HepG2 (cell line): ENCODE measurements at regions not wholly inside any gene's neighbourhood (a gene's known extent, or its start where the extent isn't known, plus 50 kb on each side); places are given as distances from the start of the nearest gene placed in this dataset.

Source experiments
- ATAC-seq: fragments of 200-7000 bp; cut with Tn5 transposase; 3 replicates; pipeline ENCODE4 v1.9.1; 2020; ENCODE audit warnings: mild to moderate bottlenecking, moderate library complexity
- BruUV-seq: library from RNA; stranded (reverse); fragments of 400-500 nt; replicated peaks from 2 replicates; lab custom pipeline; 2021; lab: Mats Ljungman, UMichigan
- CTCF ChIA-PET: fragments of 300-600 bp; formaldehyde crosslinking; extraction: SDS; loops from one replicate; lab custom pipeline; 2021; ENCODE audit warnings: low total read pairs, inconsistent platforms, low intra/inter-chr PET ratio; lab: Yijun Ruan, JAX
- POLR2A ChIA-PET: fragments of 350-600 bp; sonication (Branson Sonifier 250); formaldehyde crosslinking; loops from one replicate; lab custom pipeline; 2020; ENCODE audit warnings: antibody characterized with exemption, inconsistent platforms; lab: Yijun Ruan, JAX
- DNase-seq: peaks from one replicate; pipeline ENCODE4 v3.0.0-alpha.2; 2015; ENCODE audit warnings: low spot score
- FAIRE-seq: peaks from 3 replicates; lab custom pipeline; 2011; peaks lifted over from hg19 to GRCh38; lab: Jason Lieb, UNC
- H2AFZ ChIP-seq: one replicate; pipeline ENCODE4 v1.6.1; 2011; ENCODE audit warnings: low read length, inconsistent platforms
- H3K27ac ChIP-seq: fragments of 300-600 bp; 3 replicates; pipeline ENCODE4 v1.8.0; 2011; ENCODE audit warnings: mixed run types, mild to moderate bottlenecking, mixed read lengths, low read length, inconsistent platforms; ENCODE audit not compliant: insufficient read depth; ENCODE audit errors: extremely low read length
- H3K27me3 ChIP-seq, 2 experiments: fragments of 200-600 bp in 1 of 2; 2 replicates in 1 of 2; 3 replicates in 1 of 2; pipeline versions ENCODE4 v1.6.0 to v1.8.0; 2011; ENCODE audit warnings: low read length in 2 of 2, mild to moderate bottlenecking in 2 of 2, moderate library complexity in 2 of 2, inconsistent platforms in 1 of 2; ENCODE audit not compliant: insufficient read depth in 2 of 2, control insufficient read depth in 1 of 2
- H3K36me3 ChIP-seq, 2 experiments: fragments of 200-600 bp in 1 of 2; replicated peaks in 1 of 2; 2 replicates in 1 of 2; 3 replicates in 1 of 2; pipeline versions ENCODE4 v1.5.1 to v1.8.0; 2011; ENCODE audit warnings: low read length in 2 of 2, inconsistent platforms in 1 of 2; ENCODE audit not compliant: insufficient read depth in 2 of 2, control insufficient read depth in 1 of 2
- H3K4me1 ChIP-seq: 2 replicates; pipeline ENCODE4 v1.5.1; 2012; ENCODE audit warnings: low read length, inconsistent platforms; ENCODE audit not compliant: insufficient read depth
- H3K4me2 ChIP-seq: 2 replicates; pipeline ENCODE4 v1.6.0; 2011; ENCODE audit warnings: low read depth, low read length, inconsistent platforms
- H3K4me3 ChIP-seq, 3 experiments: fragments of 200-600 bp in 1 of 3; sonication (generic), shearing (Covaris generic) in 1 of 3; replicated peaks in 1 of 3; 2 replicates each; pipeline ENCODE4 v1.5.1; 2011 to 2016; ENCODE audit warnings: low read length in 3 of 3, inconsistent platforms in 2 of 3, low read depth in 2 of 3, mild to moderate bottlenecking in 2 of 3, control low read depth in 1 of 3, mixed read lengths in 1 of 3; ENCODE audit not compliant: insufficient read depth in 1 of 3
- H3K79me2 ChIP-seq: one replicate; pipeline ENCODE4 v1.6.1; 2011; ENCODE audit warnings: low read length, inconsistent platforms; ENCODE audit not compliant: insufficient read depth
- H3K9ac ChIP-seq: 2 replicates; pipeline ENCODE4 v1.6.0; 2011; ENCODE audit warnings: mild to moderate bottlenecking, low read depth, low read length, inconsistent platforms; ENCODE audit not compliant: insufficient read depth
- H3K9me3 ChIP-seq: 2 replicates; pipeline ENCODE4 v1.5.1; 2012; ENCODE audit warnings: mild to moderate bottlenecking, low read length
- H4K20me1 ChIP-seq: 2 replicates; pipeline ENCODE4 v1.6.0; 2011; ENCODE audit warnings: inconsistent platforms, mild to moderate bottlenecking, low read length, moderate library complexity; ENCODE audit not compliant: insufficient read depth
- ARID4A ChIP-seq: sonication (generic); formaldehyde crosslinking; IDR thresholded peaks from 2 replicates; pipeline ENCODE4 v1.5.0; 2020; ENCODE audit warnings: mild to moderate bottlenecking, missing genetic modification reagents, borderline replicate concordance
- CBX1 ChIP-seq: IDR thresholded peaks from one replicate; pipeline ENCODE4 v1.6.1; 2016; ENCODE audit warnings: antibody characterized with exemption, low read depth
- KLF15 ChIP-seq: sonication (generic); formaldehyde crosslinking; IDR thresholded peaks from 2 replicates; pipeline ENCODE4 v1.8.1; 2023; ENCODE audit warnings: borderline replicate concordance, mild to moderate bottlenecking, inconsistent platforms, missing genetic modification reagents, mixed read lengths
- MBNL3 ChIP-seq: fragments of 250-450 bp; sonication (Bioruptor Pico); conservative IDR thresholded peaks from 2 replicates; pipeline ENCODE4 v1.8.0; 2022; ENCODE audit warnings: mild to moderate bottlenecking, inconsistent platforms
- MTF1 ChIP-seq: sonication (generic); formaldehyde crosslinking; IDR thresholded peaks from 2 replicates; pipeline ENCODE4 v1.5.0; 2020; ENCODE audit warnings: missing genetic modification reagents
- NBN ChIP-seq: fragments of 450-650 bp; conservative IDR thresholded peaks from 2 replicates; pipeline ENCODE4 v1.6.1; 2017
- NCOR1 ChIP-seq: fragments of 200-600 bp; sonication (generic); IDR thresholded peaks from 2 replicates; pipeline ENCODE4 v1.7.0; 2017; ENCODE audit warnings: antibody characterized with exemption, low read length, borderline replicate concordance
- SAP130 ChIP-seq: IDR thresholded peaks from 2 replicates; pipeline ENCODE4 v1.6.1; 2016; ENCODE audit warnings: low read depth
- SIX1 ChIP-seq: sonication (generic); formaldehyde crosslinking; IDR thresholded peaks from 2 replicates; pipeline ENCODE4 v1.4.0; 2020; ENCODE audit warnings: missing genetic modification reagents, borderline replicate concordance
- ZNF180 ChIP-seq: sonication (generic); formaldehyde crosslinking; IDR thresholded peaks from 2 replicates; pipeline ENCODE4 v1.4.0; 2020; ENCODE audit warnings: low read depth, missing genetic modification reagents, borderline replicate concordance
- ZNF367 ChIP-seq: sonication (generic); formaldehyde crosslinking; IDR thresholded peaks from 2 replicates; pipeline ENCODE4 v1.4.0; 2020; ENCODE audit warnings: missing genetic modification reagents, borderline replicate concordance
- ZNF530 ChIP-seq: sonication (generic); formaldehyde crosslinking; IDR thresholded peaks from 2 replicates; pipeline ENCODE4 v1.5.0; 2020; ENCODE audit warnings: low read depth, mild to moderate bottlenecking, missing genetic modification reagents
- ZNF570 ChIP-seq: sonication (generic); formaldehyde crosslinking; IDR thresholded peaks from 2 replicates; pipeline ENCODE4 v1.4.0; 2020; ENCODE audit warnings: mild to moderate bottlenecking, missing genetic modification reagents, borderline replicate concordance
- ZNF652 ChIP-seq: IDR thresholded peaks from 2 replicates; pipeline ENCODE4 v1.6.1; 2016; ENCODE audit warnings: low read depth, borderline replicate concordance
- WGBS: methylation state at CpG from one replicate; pipeline ENCODE4 v1.1.6; 2017; ENCODE audit warnings: low lambda C conversion rate; 5-methylcytosine and 5-hydroxymethylcytosine counted together
- in situ Hi-C: cut with HindIII; loops from 2 replicates; pipeline ENCODE4 v1.10.0; 2017; ENCODE audit warnings: low pct_unique_long_range_greater_than_20kb; ENCODE audit not compliant: extremely low pct_ligation_motif_present
- intact Hi-C: fragments of 100-400 bp; cut with micrococcal nuclease; formaldehyde crosslinking; loops from one replicate; pipeline ENCODE4 v1.10.0; 2022; ENCODE audit not compliant: unreplicated experiment
- TF ChIP-seq, protein P1 (sequence below): sonication (generic); formaldehyde crosslinking; IDR thresholded peaks from 2 replicates; pipeline ENCODE4 v1.9.0; 2022; ENCODE audit warnings: missing genetic modification reagents, mild to moderate bottlenecking, borderline replicate concordance

- TF ChIP-seq ZNF180 (CRISPR knock-in tag) (no peak), NCOR1 (no peak), SAP130 (no peak), SIX1 (no peak), NBN (no peak), KLF15 (CRISPR knock-in tag) (no peak), ZNF652 (no peak), MBNL3 (no peak), ZNF530 (CRISPR knock-in tag) (no peak), MTF1 (no peak), ARID4A (no peak), ZNF367 (CRISPR knock-in tag) (no peak), CBX1 (no peak), ZNF570 (no peak)
- TF ChIP-seq, protein P1, sequence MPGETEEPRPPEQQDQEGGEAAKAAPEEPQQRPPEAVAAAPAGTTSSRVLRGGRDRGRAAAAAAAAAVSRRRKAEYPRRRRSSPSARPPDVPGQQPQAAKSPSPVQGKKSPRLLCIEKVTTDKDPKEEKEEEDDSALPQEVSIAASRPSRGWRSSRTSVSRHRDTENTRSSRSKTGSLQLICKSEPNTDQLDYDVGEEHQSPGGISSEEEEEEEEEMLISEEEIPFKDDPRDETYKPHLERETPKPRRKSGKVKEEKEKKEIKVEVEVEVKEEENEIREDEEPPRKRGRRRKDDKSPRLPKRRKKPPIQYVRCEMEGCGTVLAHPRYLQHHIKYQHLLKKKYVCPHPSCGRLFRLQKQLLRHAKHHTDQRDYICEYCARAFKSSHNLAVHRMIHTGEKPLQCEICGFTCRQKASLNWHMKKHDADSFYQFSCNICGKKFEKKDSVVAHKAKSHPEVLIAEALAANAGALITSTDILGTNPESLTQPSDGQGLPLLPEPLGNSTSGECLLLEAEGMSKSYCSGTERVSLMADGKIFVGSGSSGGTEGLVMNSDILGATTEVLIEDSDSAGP (CRISPR knock-in tag): no peak
- H2AFZ ChIP-seq: no peak overlapping the region
- in situ Hi-C loops: no loop called here
- DNase-seq (no peak), ATAC-seq (peak; percentile 29; the same call in 2 of the 3 replicates), FAIRE-seq (no peak)
- H3K4me2 ChIP-seq: no peak overlapping the region
- ChIA-PET CTCF (interaction anchor here (0.8 to 1.2 kb wide), 2 partner anchors 63 to 68 kb away, joined by 3 read pairs; no protein-coding TSS in a partner anchor), POLR2A (no interaction called here)
- H3K9me3 ChIP-seq: no peaks in the 10 kb centered on the region
- intact Hi-C loops: loop anchor here (1.0 kb wide), 1 partner anchor 75 kb away; no protein-coding TSS in a partner anchor
- BruUV-seq: no TSS peak
- H3K4me3 ChIP-seq: no peak overlapping the region
- H3K27ac ChIP-seq: no peak overlapping the region
- no peaks in the 10 kb centered on the region for H3K36me3 ChIP-seq
- no peaks in the 10 kb centered on the region for H4K20me1 ChIP-seq
- no peaks in the 10 kb centered on the region for H3K79me2 ChIP-seq
- H3K4me1 ChIP-seq: no peaks in the 10 kb centered on the region
- no peak overlapping the region for H3K9ac ChIP-seq
- WGBS: 68% methylated on average over 8 of the region's 9 CpGs
- H3K27me3 ChIP-seq: peaks cover 0 to 25% of the 10 kb centered on the region in 2 experiments; a peak in 2 of 5 replicates
Measured at GRCh38 chr5:4942831-4943178, 197.3 kb upstream of the ADAMTS16 start.
